HFFc6 (cell line): ENCODE measurements at regions not wholly inside any gene's neighbourhood (a gene's known extent, or its start where the extent isn't known, plus 50 kb on each side); places are given as distances from the start of the nearest gene placed in this dataset.

Experiments used
- DNase-seq: peaks from one replicate; pipeline ENCODE4 v3.0.0-alpha.2; 2018
- H3K27ac Mint-ChIP-seq: 2 replicates; pipeline ENCODE4 v1.8.0; 2020; ENCODE audit warnings: mild to moderate bottlenecking, mixed read lengths
- H3K27me3 Mint-ChIP-seq: 2 replicates; pipeline ENCODE4 v1.8.0; 2021; ENCODE audit warnings: mild to moderate bottlenecking, moderate library complexity, mixed read lengths; ENCODE audit not compliant: insufficient read depth
- H3K36me3 Mint-ChIP-seq: 2 replicates; pipeline ENCODE4 v1.8.0; 2021; ENCODE audit warnings: low read depth, mixed read lengths
- H3K4me1 Mint-ChIP-seq: 2 replicates; pipeline ENCODE4 v1.8.0; 2020; ENCODE audit warnings: low read depth, mixed read lengths
- H3K4me3 Mint-ChIP-seq: 2 replicates; pipeline ENCODE4 v1.8.0; 2020; ENCODE audit warnings: mild to moderate bottlenecking, moderate library complexity, mixed read lengths
- H3K9me3 Mint-ChIP-seq: 2 replicates; pipeline ENCODE4 v1.8.0; 2020; ENCODE audit warnings: mild to moderate bottlenecking, mixed read lengths
- TF ChIP-seq, protein P1 (sequence below): fragments of 200-600 bp; sonication (generic); IDR thresholded peaks from 2 replicates; pipeline ENCODE4 v1.5.0; 2021; ENCODE audit warnings: antibody characterized with exemption, mild to moderate bottlenecking

DNA sequence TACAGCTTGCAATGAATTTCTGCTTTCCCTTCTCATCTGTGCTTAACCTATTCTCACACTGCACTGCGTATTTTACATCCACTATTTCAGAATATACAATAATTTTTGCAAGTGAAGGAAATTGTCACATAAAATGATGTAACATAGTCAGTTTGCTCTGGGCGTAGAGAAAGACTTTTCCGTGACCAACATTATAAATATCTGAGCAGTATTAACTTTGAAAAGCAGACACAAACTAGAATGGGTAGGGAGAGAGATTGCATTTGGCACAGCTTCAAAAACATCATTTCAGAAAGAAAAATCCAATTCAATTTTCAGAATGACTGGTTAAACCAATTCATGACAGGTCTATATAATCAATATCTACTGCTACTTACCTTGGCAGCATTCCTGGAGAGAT is 352.5 kb upstream of the MIR17HG start:
- no peaks in the 10 kb centered on the region for H3K36me3 Mint-ChIP-seq
- H3K4me1 Mint-ChIP-seq, result no peaks in the 10 kb centered on the region
- H3K27ac Mint-ChIP-seq, result no peak overlapping the region
- no peak for DNase-seq
- H3K4me3 Mint-ChIP-seq, result no peak overlapping the region
- TF ChIP-seq, protein P1, sequence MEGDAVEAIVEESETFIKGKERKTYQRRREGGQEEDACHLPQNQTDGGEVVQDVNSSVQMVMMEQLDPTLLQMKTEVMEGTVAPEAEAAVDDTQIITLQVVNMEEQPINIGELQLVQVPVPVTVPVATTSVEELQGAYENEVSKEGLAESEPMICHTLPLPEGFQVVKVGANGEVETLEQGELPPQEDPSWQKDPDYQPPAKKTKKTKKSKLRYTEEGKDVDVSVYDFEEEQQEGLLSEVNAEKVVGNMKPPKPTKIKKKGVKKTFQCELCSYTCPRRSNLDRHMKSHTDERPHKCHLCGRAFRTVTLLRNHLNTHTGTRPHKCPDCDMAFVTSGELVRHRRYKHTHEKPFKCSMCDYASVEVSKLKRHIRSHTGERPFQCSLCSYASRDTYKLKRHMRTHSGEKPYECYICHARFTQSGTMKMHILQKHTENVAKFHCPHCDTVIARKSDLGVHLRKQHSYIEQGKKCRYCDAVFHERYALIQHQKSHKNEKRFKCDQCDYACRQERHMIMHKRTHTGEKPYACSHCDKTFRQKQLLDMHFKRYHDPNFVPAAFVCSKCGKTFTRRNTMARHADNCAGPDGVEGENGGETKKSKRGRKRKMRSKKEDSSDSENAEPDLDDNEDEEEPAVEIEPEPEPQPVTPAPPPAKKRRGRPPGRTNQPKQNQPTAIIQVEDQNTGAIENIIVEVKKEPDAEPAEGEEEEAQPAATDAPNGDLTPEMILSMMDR, result no peak
- H3K27me3 Mint-ChIP-seq, result no peaks in the 10 kb centered on the region; the same call in 1 of the 2 replicates
- H3K9me3 Mint-ChIP-seq, result peaks cover 12% of the 10 kb centered on the region

DNA sequence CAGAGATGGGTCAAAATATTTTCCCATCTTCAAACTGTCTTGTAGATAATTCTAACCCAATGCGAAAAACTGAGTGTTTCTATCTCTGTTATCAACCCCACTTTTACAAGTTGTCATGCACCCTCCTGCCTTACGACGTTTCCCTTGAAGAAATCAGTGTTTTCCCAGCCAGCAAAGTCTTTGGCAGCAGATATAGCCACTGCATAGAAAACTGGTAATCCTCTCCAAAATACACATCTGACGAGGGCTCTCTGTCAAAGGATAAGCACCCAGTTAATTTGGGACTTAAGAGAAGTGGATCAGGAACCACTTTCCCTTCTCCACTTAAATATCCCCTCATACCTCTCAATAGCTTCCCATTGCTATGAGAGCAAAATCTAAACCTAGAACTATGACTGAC is 351.9 kb upstream of the MIR17HG start:
- Mint-ChIP-seq H3K36me3 (no peaks in the 10 kb centered on the region), H3K27ac (no peak overlapping the region), H3K4me1 (no peaks in the 10 kb centered on the region), H3K27me3 (no peaks in the 10 kb centered on the region; the same call in 1 of the 2 replicates), H3K4me3 (no peak overlapping the region), H3K9me3 (peaks cover 12% of the 10 kb centered on the region)
- DNase-seq, result no peak
- TF ChIP-seq, protein P1, result no peak

DNA sequence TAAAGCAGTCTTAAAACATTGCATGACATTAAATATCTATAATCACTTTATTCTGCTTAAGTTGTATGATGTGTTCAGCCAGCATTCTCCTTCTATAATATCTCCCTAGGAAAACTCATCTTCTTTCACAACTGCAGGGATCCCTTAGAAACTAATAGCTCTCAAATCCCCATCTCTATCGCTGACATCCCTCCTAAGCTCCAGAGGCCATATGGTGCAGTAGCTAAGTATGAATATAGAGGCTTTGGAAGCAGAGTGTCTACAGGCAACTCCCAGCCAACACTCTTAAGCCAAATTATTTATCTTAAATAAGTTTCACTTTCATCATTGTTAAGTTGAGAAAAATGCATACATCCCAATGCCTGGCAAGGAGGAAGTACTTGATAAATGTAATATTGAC is 349.5 kb upstream of the MIR17HG start:
- no peak for DNase-seq
- no peak overlapping the region for H3K27ac Mint-ChIP-seq
- no peak overlapping the region for H3K4me3 Mint-ChIP-seq
- peaks cover 8% of the 10 kb centered on the region; the same call in 1 of the 2 replicates for H3K9me3 Mint-ChIP-seq
- H3K36me3 Mint-ChIP-seq, result no peaks in the 10 kb centered on the region
- H3K4me1 Mint-ChIP-seq, result no peaks in the 10 kb centered on the region
- TF ChIP-seq, protein P1, result no peak
- H3K27me3 Mint-ChIP-seq, result no peaks in the 10 kb centered on the region; the same call in 1 of the 2 replicates

DNA sequence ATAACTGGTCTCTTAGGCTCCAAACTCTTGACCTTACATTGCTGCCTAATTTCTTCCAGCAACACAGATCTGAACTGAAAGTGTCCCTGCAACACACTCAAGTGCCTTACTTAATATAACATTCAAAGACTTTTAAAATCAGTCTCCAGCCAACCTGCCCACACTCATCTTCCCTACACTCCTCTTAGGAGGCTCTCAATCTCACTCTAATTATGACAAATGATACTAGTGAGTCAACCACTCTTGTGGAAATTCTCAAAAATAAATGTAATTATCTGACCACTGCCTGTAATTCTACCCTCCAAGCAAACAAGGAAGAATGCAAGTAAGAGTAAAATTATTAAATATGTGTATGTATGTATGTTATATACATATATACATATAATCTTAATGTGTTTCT is 348.1 kb upstream of the MIR17HG start:
- H3K9me3 Mint-ChIP-seq, result peaks cover 9% of the 10 kb centered on the region; the same call in 1 of the 2 replicates
- H3K36me3 Mint-ChIP-seq, result no peaks in the 10 kb centered on the region
- H3K4me1 Mint-ChIP-seq, result no peaks in the 10 kb centered on the region
- no peak for DNase-seq
- H3K27ac Mint-ChIP-seq, result no peak overlapping the region
- H3K27me3 Mint-ChIP-seq, result no peaks in the 10 kb centered on the region
- TF ChIP-seq, protein P1, result no peak
- no peak overlapping the region for H3K4me3 Mint-ChIP-seq

DNA sequence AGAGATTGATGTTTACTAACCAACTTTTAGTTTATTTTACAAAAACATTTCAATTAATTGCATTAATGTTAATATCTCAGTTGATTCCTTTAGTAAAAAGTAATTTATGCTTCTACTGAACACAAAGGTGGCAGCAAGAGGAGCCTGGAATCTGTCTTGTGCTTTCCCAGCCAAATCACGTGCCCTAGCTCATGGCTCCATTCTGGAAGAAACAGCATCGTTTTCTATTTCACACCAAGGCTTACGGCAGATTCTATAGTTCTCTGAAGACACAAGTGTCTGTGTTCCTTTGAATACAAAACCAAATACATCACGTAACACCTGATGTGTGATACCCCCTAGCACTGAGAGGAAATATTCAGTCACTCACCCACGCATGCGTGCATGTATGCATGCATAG is 346.1 kb upstream of the MIR17HG start:
- Mint-ChIP-seq H3K27me3 (no peaks in the 10 kb centered on the region), H3K4me1 (no peaks in the 10 kb centered on the region), H3K4me3 (no peak overlapping the region), H3K9me3 (peaks cover 12% of the 10 kb centered on the region), H3K27ac (no peak overlapping the region), H3K36me3 (no peaks in the 10 kb centered on the region)
- TF ChIP-seq, protein P1, result no peak
- no peak for DNase-seq

DNA sequence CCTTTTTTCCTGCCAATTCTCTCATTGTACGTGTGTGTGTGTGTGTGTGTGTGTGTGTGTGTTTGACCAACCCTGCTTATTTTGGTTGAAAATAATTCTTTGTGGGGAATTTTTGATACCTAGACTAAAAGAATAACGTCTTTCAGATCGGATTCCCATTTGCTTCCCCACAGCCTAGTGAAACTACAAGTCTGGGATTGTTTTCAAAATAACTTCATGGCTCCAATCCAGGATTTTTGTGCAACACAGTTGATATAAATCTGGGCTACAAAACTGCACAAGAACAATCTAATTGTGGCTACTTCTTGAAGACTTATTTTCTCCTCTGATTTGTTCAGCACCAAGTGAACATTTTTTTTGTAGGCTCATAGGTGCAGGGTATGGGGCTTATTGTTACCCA is 332.8 kb upstream of the MIR17HG start:
- DNase-seq, result no peak
- Mint-ChIP-seq H3K27me3 (peaks cover 1% of the 10 kb centered on the region; the same call in 1 of the 2 replicates), H3K27ac (no peak overlapping the region), H3K9me3 (peaks cover 12% of the 10 kb centered on the region; the same call in 1 of the 2 replicates), H3K36me3 (no peaks in the 10 kb centered on the region), H3K4me3 (no peak overlapping the region), H3K4me1 (no peaks in the 10 kb centered on the region)
- TF ChIP-seq, protein P1, result no peak
